ENCODE measurements at regions not wholly inside any gene's neighbourhood (a gene's known extent, or its start where the extent isn't known, plus 50 kb on each side); places are given as distances from the start of the nearest gene placed in this dataset.

- no peak for TF ChIP-seq ZFX (IDR thresholded peaks at IDR 0.05)
- TF ChIP-seq CTCF (conservative IDR thresholded peaks at IDR 0.05): no peak
- no peak overlapping the region for H3K27ac ChIP-seq
Observed at GRCh38 chr5:17339841-17340240, 122.4 kb downstream of the BASP1 start.

DNA sequence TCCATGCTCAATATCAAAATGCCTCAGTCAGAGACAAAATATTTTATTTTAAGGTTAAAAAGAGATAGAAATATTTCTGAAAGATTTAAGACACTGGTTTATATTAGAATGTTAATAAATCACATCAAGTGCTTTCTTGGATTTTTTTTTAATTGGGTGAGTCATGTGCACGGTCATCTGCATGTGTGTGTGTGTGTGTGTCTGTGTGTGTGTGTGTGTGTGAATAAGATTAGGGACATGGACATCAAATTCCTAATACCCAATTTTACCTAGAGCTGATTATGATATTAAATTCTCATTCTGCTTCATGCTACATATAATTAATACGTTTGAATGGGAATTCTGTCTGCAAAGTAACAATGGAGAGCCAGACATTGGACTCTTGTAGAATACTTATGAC lies 122.9 kb downstream of the BASP1 start:
- no peak for TF ChIP-seq CTCF (conservative IDR thresholded peaks at IDR 0.05)
- TF ChIP-seq ZFX (IDR thresholded peaks at IDR 0.05): no peak
- H3K27ac ChIP-seq: no peak overlapping the region

- TF ChIP-seq CTCF (conservative IDR thresholded peaks at IDR 0.05): no peak
- no peak for TF ChIP-seq ZFX (IDR thresholded peaks at IDR 0.05)
- no peak overlapping the region for H3K27ac ChIP-seq
Observed at GRCh38 chr5:17340819-17341218, 123.4 kb downstream of the BASP1 start.

- TF ChIP-seq ZFX (IDR thresholded peaks at IDR 0.05): no peak
- TF ChIP-seq CTCF (conservative IDR thresholded peaks at IDR 0.05): no peak
- no peak overlapping the region for H3K27ac ChIP-seq
Observed at GRCh38 chr5:17343675-17344074, 126.2 kb downstream of the BASP1 start.

DNA sequence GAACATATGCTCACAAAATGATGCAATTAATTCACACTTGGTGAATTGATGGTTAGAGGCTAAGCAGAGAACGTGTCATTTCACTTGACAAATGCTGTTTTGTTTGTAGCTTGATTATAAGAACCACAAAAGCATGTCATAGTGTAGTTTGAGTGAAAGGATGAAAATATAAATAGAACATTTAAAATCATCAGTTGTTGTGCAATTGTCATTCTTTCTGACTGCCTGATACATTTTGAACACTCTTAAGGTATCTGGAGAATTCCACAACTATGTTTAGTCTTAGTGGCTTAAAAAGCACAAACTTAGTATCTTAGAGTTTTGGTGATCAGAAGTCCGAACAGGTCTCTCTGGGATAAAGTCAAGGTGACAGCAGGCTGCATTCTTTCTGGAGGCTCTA lies 129.4 kb downstream of the BASP1 start:
- TF ChIP-seq ZFX (IDR thresholded peaks at IDR 0.05): no peak
- no peak for TF ChIP-seq CTCF (conservative IDR thresholded peaks at IDR 0.05)

GRCh38 chr5:17352223-17352622 lies 134.8 kb downstream of the BASP1 start:
- H3K27ac ChIP-seq: no peak overlapping the region
- no peak for TF ChIP-seq ZFX (IDR thresholded peaks at IDR 0.05)
- TF ChIP-seq CTCF (conservative IDR thresholded peaks at IDR 0.05): no peak

More for the DNA sequence above, 129.4 kb downstream of the BASP1 start:
- H3K27ac ChIP-seq: no peak overlapping the region

DNA sequence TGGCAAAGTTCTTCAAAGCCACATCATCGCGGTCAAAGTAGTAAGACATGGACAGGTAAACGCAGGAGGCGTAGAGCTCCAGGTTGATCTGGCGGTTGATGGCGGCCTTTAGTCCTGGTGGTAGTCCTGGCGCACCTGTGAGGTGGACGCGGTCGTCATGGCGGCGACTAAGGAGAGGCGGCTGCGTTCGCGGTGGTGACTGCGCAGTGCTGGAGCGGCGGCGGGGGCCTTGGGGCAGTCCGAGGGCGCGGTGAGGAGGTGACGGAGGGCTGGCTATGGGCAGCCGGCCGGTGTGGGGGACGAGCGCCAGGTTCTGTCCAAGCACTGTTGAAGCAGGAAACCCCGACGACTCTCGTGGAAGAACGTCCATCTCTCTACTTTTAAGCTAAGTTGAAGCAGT lies 136.8 kb downstream of the BASP1 start:
- TF ChIP-seq ZFX (IDR thresholded peaks at IDR 0.05) (no peak), CTCF (conservative IDR thresholded peaks at IDR 0.05) (no peak)
- no peak overlapping the region for H3K27ac ChIP-seq

Data from C4-2B (cell line).